ENCODE measurements at regions not wholly inside any gene's neighbourhood (a gene's known extent, or its start where the extent isn't known, plus 50 kb on each side); places are given as distances from the start of the nearest gene placed in this dataset.

DNA sequence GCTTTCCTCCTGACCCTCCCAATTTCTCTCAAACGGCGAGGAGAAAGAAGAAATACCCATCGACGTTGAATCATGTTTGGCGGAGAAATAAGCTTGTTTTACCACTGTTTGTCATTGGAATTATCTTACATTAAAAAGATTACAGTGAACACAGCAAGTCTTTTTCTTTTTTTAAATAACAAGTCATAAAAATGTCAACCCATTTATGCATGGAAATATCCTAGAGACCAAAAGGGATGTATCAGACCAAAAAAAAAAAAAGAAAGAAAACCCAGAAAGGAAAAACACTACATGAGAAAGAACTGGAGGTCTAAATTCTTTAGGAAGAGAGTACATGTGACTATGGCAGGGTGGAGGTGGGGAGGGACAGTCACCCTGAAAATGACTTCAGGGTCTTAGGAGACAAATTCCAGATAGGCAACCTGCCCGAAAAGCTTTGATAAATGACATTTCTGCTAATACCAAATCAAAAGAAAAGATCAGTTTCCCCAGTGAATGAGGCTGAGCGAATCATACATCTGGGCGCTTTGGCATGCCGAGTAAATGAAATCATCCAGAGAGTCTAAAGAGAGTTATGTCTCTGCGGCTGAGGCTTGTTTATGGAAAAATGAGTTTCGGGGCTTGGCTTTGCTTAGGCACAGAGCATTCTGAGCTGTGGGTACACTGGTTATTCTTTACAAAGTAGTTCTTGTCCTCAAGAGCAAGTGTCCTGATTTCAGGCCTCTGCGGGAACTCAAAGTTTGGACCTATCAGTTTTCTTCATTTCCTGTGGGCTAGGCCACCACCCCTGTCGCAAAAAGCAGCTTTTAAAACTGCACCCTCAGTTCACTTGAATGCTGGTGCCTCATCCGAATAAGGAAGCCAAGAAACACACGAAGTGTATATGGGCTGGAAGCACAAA lies 110.1 kb upstream of the TGFBR2 start:
- TF ChIP-seq, protein P1, sequence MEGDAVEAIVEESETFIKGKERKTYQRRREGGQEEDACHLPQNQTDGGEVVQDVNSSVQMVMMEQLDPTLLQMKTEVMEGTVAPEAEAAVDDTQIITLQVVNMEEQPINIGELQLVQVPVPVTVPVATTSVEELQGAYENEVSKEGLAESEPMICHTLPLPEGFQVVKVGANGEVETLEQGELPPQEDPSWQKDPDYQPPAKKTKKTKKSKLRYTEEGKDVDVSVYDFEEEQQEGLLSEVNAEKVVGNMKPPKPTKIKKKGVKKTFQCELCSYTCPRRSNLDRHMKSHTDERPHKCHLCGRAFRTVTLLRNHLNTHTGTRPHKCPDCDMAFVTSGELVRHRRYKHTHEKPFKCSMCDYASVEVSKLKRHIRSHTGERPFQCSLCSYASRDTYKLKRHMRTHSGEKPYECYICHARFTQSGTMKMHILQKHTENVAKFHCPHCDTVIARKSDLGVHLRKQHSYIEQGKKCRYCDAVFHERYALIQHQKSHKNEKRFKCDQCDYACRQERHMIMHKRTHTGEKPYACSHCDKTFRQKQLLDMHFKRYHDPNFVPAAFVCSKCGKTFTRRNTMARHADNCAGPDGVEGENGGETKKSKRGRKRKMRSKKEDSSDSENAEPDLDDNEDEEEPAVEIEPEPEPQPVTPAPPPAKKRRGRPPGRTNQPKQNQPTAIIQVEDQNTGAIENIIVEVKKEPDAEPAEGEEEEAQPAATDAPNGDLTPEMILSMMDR (IDR thresholded peaks at IDR 0.05) = no peak
- TF ChIP-seq POLR2A (IDR thresholded peaks at IDR 0.05) = no peak
